ENCODE measurements at regions not wholly inside any gene's neighbourhood (a gene's known extent, or its start where the extent isn't known, plus 50 kb on each side); places are given as distances from the start of the nearest gene placed in this dataset.

GRCh38 chr3:79866162-79866561, 98.4 kb upstream of the ROBO1 start:
- H3K27me3 ChIP-seq (ENCODE audit: control insufficient read depth, insufficient read depth, low read length), result no peaks in the 10 kb centered on the region
- no peaks in the 10 kb centered on the region for H3K36me3 ChIP-seq (ENCODE audit: insufficient read depth, low read length)
- H3K4me2 ChIP-seq (ENCODE audit: low read length), result no peak overlapping the region
- peaks cover 6% of the 10 kb centered on the region for H3K9me3 ChIP-seq (replicated peaks; ENCODE audit: low read length)
- no peak overlapping the region for H3K4me3 ChIP-seq (ENCODE audit: low read length)
- no peak overlapping the region for H3K9ac ChIP-seq (ENCODE audit: low read depth, low read length)
- H3K4me1 ChIP-seq (ENCODE audit: control insufficient read depth, insufficient read depth, low read length), result no peaks in the 10 kb centered on the region

- H3K36me3 ChIP-seq (ENCODE audit: insufficient read depth, low read length), result no peaks in the 10 kb centered on the region
- no peaks in the 10 kb centered on the region for H3K4me1 ChIP-seq (ENCODE audit: control insufficient read depth, insufficient read depth, low read length)
- no peak overlapping the region for H3K9ac ChIP-seq (ENCODE audit: low read depth, low read length)
- H3K27me3 ChIP-seq (ENCODE audit: control insufficient read depth, insufficient read depth, low read length), result no peaks in the 10 kb centered on the region
- H3K4me2 ChIP-seq (ENCODE audit: low read length), result no peak overlapping the region
- H3K4me3 ChIP-seq (ENCODE audit: low read length), result no peak overlapping the region
- H3K9me3 ChIP-seq (replicated peaks; ENCODE audit: low read length), result peaks cover 15% of the 10 kb centered on the region
Observed at GRCh38 chr3:79864077-79864476, 96.3 kb upstream of the ROBO1 start.

DNA sequence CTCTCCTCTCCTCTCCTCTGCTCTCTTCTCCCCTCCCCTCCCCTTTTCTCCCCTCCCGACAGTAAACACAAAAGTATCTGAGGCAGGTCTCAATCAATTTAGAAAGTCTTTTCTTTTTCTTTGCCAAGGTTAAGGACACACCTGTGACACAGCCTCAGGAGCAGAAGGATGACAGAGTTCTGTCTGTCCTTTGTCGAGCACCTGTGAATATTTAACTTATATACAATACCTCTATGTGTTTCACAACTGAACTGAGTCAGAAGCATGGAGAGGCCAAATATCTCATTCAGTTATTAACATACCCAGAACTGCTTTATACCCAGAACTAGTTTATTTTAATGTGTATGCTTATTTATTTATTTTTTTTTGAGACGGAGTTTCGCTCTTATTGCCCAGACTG, 81.1 kb upstream of the ROBO1 start:
- H3K36me3 ChIP-seq (ENCODE audit: insufficient read depth, low read length), result no peaks in the 10 kb centered on the region
- H3K9me3 ChIP-seq (replicated peaks; ENCODE audit: low read length), result no peaks in the 10 kb centered on the region
- no peak overlapping the region for H3K9ac ChIP-seq (ENCODE audit: low read depth, low read length)
- no peak overlapping the region for H3K4me3 ChIP-seq (ENCODE audit: low read length)
- H3K4me1 ChIP-seq (ENCODE audit: control insufficient read depth, insufficient read depth, low read length), result no peaks in the 10 kb centered on the region
- H3K27me3 ChIP-seq (ENCODE audit: control insufficient read depth, insufficient read depth, low read length), result no peaks in the 10 kb centered on the region
- H3K4me2 ChIP-seq (ENCODE audit: low read length), result no peak overlapping the region

GRCh38 chr3:79847928-79848327, 80.1 kb upstream of the ROBO1 start:
- H3K4me3 ChIP-seq (ENCODE audit: low read length), result no peak overlapping the region
- H3K4me2 ChIP-seq (ENCODE audit: low read length), result no peak overlapping the region
- H3K9me3 ChIP-seq (replicated peaks; ENCODE audit: low read length), result no peaks in the 10 kb centered on the region
- H3K36me3 ChIP-seq (ENCODE audit: insufficient read depth, low read length), result no peaks in the 10 kb centered on the region
- no peaks in the 10 kb centered on the region for H3K27me3 ChIP-seq (ENCODE audit: control insufficient read depth, insufficient read depth, low read length)
- H3K9ac ChIP-seq (ENCODE audit: low read depth, low read length), result no peak overlapping the region
- H3K4me1 ChIP-seq (ENCODE audit: control insufficient read depth, insufficient read depth, low read length), result no peaks in the 10 kb centered on the region

DNA sequence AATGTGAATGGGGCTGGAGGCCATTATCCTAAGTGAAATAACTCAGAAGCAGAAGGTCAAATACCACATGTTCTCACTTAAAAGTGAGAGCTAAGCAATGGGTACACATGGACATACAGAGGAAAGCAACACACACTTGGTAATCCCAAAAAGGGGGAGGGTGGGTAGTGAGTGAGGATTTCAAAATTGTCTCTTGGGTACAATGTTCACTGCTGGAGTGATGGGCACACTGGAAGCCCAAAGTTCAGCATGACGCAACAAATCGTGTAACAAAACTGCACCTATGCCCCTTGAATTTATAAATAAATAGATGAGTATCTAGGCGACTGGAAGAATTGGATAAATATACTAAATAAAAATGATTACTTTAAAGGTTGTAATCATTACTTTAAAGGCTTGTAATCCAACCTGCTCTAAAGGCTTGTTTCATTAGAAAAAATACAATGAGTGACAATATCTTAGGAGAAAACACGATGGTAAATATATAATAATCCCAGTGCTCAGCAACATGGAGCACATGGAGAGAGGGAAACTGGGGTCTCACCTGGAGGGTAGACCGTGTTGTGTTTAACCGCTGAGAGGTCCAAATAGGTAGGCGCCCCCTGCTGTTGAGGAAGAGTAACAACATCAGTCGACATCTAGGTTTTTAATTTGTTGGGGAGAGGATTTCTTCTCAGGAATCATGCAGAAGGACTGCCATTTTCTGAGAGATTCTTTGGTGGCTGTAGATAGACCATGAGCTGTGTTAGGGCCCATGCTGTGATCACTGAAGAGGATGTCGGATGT, 78.5 kb upstream of the ROBO1 start:
- no peak overlapping the region for H3K9ac ChIP-seq (ENCODE audit: low read depth, low read length)
- H3K36me3 ChIP-seq (ENCODE audit: insufficient read depth, low read length), result no peaks in the 10 kb centered on the region
- H3K4me1 ChIP-seq (ENCODE audit: control insufficient read depth, insufficient read depth, low read length), result no peaks in the 10 kb centered on the region
- no peaks in the 10 kb centered on the region for H3K27me3 ChIP-seq (ENCODE audit: control insufficient read depth, insufficient read depth, low read length)
- no peak overlapping the region for H3K4me2 ChIP-seq (ENCODE audit: low read length)
- no peak overlapping the region for H3K4me3 ChIP-seq (ENCODE audit: low read length)
- H3K9me3 ChIP-seq (replicated peaks; ENCODE audit: low read length), result no peaks in the 10 kb centered on the region

DNA sequence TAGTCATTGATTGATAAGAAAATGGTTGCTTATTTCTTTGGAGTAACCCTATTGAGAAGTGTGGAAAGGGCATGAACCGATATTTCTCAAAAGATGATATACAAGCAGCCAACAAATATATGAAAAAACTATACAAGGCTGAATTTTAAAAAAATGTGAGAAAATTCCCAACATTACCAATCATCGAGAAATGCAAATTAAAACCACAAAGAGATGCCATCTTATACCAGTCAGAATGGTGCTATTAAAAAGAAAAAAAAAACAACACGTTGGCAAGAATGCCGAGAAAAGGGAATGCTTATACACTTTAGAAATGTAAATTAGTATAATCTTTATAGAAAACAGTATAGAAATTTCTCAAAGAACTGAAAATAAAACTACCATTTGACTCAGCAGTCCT, 77.7 kb upstream of the ROBO1 start:
- no peaks in the 10 kb centered on the region for H3K36me3 ChIP-seq (ENCODE audit: insufficient read depth, low read length)
- no peaks in the 10 kb centered on the region for H3K9me3 ChIP-seq (replicated peaks; ENCODE audit: low read length)
- H3K9ac ChIP-seq (ENCODE audit: low read depth, low read length), result no peak overlapping the region
- H3K4me3 ChIP-seq (ENCODE audit: low read length), result no peak overlapping the region
- H3K4me2 ChIP-seq (ENCODE audit: low read length), result no peak overlapping the region
- H3K4me1 ChIP-seq (ENCODE audit: control insufficient read depth, insufficient read depth, low read length), result no peaks in the 10 kb centered on the region
- H3K27me3 ChIP-seq (ENCODE audit: control insufficient read depth, insufficient read depth, low read length), result no peaks in the 10 kb centered on the region

DNA sequence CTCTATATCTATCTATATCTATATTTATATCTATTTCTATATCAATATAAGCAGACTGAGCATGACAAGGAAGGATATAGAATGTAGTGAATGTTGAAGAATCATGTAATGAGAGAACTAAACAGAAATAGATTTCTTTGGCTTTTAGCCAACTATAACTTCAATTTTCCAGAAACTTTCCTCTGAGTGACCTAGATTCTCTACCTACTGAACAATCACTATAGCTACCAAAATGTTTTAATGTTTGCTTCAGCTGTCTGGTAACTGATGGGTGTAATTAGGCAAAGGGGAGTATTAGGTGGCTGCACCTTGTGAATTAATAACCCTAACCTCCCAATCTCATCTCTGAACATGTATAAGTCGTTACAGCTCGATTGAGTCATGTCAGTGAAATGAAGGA, 76.4 kb upstream of the ROBO1 start:
- no peaks in the 10 kb centered on the region for H3K36me3 ChIP-seq (ENCODE audit: insufficient read depth, low read length)
- H3K9me3 ChIP-seq (replicated peaks; ENCODE audit: low read length), result no peaks in the 10 kb centered on the region
- no peak overlapping the region for H3K4me3 ChIP-seq (ENCODE audit: low read length)
- no peaks in the 10 kb centered on the region for H3K27me3 ChIP-seq (ENCODE audit: control insufficient read depth, insufficient read depth, low read length)
- H3K9ac ChIP-seq (ENCODE audit: low read depth, low read length), result no peak overlapping the region
- H3K4me1 ChIP-seq (ENCODE audit: control insufficient read depth, insufficient read depth, low read length), result no peaks in the 10 kb centered on the region
- H3K4me2 ChIP-seq (ENCODE audit: low read length), result no peak overlapping the region

DNA sequence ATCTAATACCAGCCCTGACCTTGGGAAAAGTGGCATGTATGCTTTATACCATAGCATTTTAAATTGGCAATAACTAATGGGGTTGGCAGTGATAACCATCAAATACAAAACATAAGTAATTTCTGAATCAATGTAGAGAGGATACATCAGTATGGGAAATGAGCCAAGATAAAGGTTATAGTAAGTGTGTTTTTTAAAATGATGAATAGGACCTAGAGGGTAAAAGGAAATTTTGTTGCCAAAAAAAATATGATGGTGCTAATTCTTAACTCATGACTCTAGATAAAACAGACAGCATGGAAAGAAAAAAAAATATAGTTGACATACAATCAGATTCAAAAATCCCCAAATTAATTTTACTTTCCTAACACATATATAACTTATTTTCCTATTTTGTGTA, 75.4 kb upstream of the ROBO1 start:
- H3K9ac ChIP-seq (ENCODE audit: low read depth, low read length), result no peak overlapping the region
- no peak overlapping the region for H3K4me3 ChIP-seq (ENCODE audit: low read length)
- H3K36me3 ChIP-seq (ENCODE audit: insufficient read depth, low read length), result no peaks in the 10 kb centered on the region
- no peaks in the 10 kb centered on the region for H3K9me3 ChIP-seq (replicated peaks; ENCODE audit: low read length)
- H3K4me2 ChIP-seq (ENCODE audit: low read length), result no peak overlapping the region
- H3K4me1 ChIP-seq (ENCODE audit: control insufficient read depth, insufficient read depth, low read length), result no peaks in the 10 kb centered on the region
- no peaks in the 10 kb centered on the region for H3K27me3 ChIP-seq (ENCODE audit: control insufficient read depth, insufficient read depth, low read length)

DNA sequence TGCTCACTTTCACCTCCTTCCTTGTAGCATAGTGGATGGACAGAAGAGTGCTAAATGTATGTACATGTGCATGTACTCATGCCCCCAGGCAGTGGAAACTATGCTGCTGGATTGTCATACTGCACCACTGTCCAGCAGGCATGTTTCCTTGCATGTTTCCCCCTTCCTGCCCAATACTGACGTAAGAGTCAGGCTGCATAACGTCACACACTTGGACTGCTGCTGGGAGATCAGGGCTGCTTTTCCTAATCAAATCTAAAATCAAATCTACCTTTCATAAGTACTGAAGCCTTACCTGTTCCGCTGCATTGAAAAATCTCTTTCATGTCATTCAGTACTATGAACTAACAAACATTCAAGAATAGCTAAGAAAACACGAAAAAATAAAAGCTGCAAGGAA, 67.9 kb upstream of the ROBO1 start:
- Histone ChIP-seq H3K4me2 (ENCODE audit: low read length) (no peak overlapping the region), H3K9me3 (replicated peaks; ENCODE audit: low read length) (peaks cover 3% of the 10 kb centered on the region), H3K36me3 (ENCODE audit: insufficient read depth, low read length) (no peaks in the 10 kb centered on the region), H3K4me3 (ENCODE audit: low read length) (no peak overlapping the region), H3K9ac (ENCODE audit: low read depth, low read length) (no peak overlapping the region), H3K27me3 (ENCODE audit: control insufficient read depth, insufficient read depth, low read length) (no peaks in the 10 kb centered on the region), H3K4me1 (ENCODE audit: control insufficient read depth, insufficient read depth, low read length) (no peaks in the 10 kb centered on the region)

GRCh38 chr3:79824166-79824565, 56.4 kb upstream of the ROBO1 start:
- H3K9me3 ChIP-seq (replicated peaks; ENCODE audit: low read length), result peaks cover 3% of the 10 kb centered on the region
- no peaks in the 10 kb centered on the region for H3K27me3 ChIP-seq (ENCODE audit: control insufficient read depth, insufficient read depth, low read length)
- no peak overlapping the region for H3K9ac ChIP-seq (ENCODE audit: low read depth, low read length)
- no peaks in the 10 kb centered on the region for H3K36me3 ChIP-seq (ENCODE audit: insufficient read depth, low read length)
- H3K4me1 ChIP-seq (ENCODE audit: control insufficient read depth, insufficient read depth, low read length), result no peaks in the 10 kb centered on the region
- no peak overlapping the region for H3K4me3 ChIP-seq (ENCODE audit: low read length)
- no peak overlapping the region for H3K4me2 ChIP-seq (ENCODE audit: low read length)

- H3K4me2 ChIP-seq (ENCODE audit: low read length), result no peak overlapping the region
- H3K9me3 ChIP-seq (replicated peaks; ENCODE audit: low read length), result no peaks in the 10 kb centered on the region
- H3K4me1 ChIP-seq (ENCODE audit: control insufficient read depth, insufficient read depth, low read length), result no peaks in the 10 kb centered on the region
- H3K4me3 ChIP-seq (ENCODE audit: low read length), result no peak overlapping the region
- no peak overlapping the region for H3K9ac ChIP-seq (ENCODE audit: low read depth, low read length)
- no peaks in the 10 kb centered on the region for H3K27me3 ChIP-seq (ENCODE audit: control insufficient read depth, insufficient read depth, low read length)
- H3K36me3 ChIP-seq (ENCODE audit: insufficient read depth, low read length), result no peaks in the 10 kb centered on the region
Observed at GRCh38 chr3:79822076-79822475, 54.3 kb upstream of the ROBO1 start.

DNA sequence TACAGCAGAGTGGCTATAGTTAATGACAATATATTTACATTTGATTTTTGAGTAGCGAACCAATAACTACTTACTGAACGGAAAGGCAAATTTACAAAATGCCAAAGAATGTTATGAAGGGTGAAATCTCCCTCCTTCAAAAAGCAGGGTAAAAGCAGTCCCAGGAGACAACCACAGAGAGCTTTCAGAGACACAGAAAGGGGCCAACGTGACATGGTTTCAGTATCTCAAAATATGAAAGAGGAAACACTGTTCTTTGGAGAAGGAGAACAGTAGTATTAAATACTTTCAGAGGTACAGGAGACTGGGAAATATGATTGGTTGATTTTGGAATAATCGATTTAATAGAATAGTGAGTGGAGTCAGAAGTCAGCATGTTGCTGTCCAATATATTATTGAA, 52.3 kb upstream of the ROBO1 start:
- no peak overlapping the region for H3K9ac ChIP-seq (ENCODE audit: low read depth, low read length)
- H3K4me1 ChIP-seq (ENCODE audit: control insufficient read depth, insufficient read depth, low read length), result no peaks in the 10 kb centered on the region
- H3K36me3 ChIP-seq (ENCODE audit: insufficient read depth, low read length), result no peaks in the 10 kb centered on the region
- H3K9me3 ChIP-seq (replicated peaks; ENCODE audit: low read length), result peaks cover 5% of the 10 kb centered on the region
- H3K4me3 ChIP-seq (ENCODE audit: low read length), result no peak overlapping the region
- no peak overlapping the region for H3K4me2 ChIP-seq (ENCODE audit: low read length)
- H3K27me3 ChIP-seq (ENCODE audit: control insufficient read depth, insufficient read depth, low read length), result no peaks in the 10 kb centered on the region

Data from skeletal muscle satellite cell (primary cell).